Bronchial epithelial cell (primary cell): ENCODE measurements at regions not wholly inside any gene's neighbourhood (a gene's known extent, or its start where the extent isn't known, plus 50 kb on each side); places are given as distances from the start of the nearest gene placed in this dataset.
A peak's percentile ranks its signal among the peaks of the same experiment; 100 is the strongest.

ENCODE experiments used
- DNase-seq: peaks from one replicate; pipeline ENCODE4 v3.0.0-alpha.2; 2010; ENCODE audit warnings: low read depth
- FAIRE-seq: peaks from 2 replicates; lab custom pipeline; 2011; peaks lifted over from hg19 to GRCh38; lab: Jason Lieb, UNC
- H3K27me3 ChIP-seq: 2 replicates; pipeline ENCODE4 v1.5.1; 2011; ENCODE audit warnings: low read length; ENCODE audit not compliant: control insufficient read depth, insufficient read depth
- H3K36me3 ChIP-seq: 2 replicates; pipeline ENCODE4 v1.5.1; 2011; ENCODE audit warnings: low read length; ENCODE audit not compliant: control insufficient read depth, insufficient read depth
- H3K4me3 ChIP-seq: 2 replicates; pipeline ENCODE4 v1.5.1; 2011; ENCODE audit warnings: mild to moderate bottlenecking, low read depth, low read length, control low read depth
- CTCF ChIP-seq: IDR thresholded peaks from 2 replicates; pipeline ENCODE4 v1.5.1; 2011; ENCODE audit warnings: mild to moderate bottlenecking, moderate library complexity, low read length, control low read depth, inconsistent platforms; ENCODE audit not compliant: insufficient read depth, severe bottlenecking

- H3K27me3 ChIP-seq = no peaks in the 10 kb centered on the region
- DNase-seq (no peak), FAIRE-seq (no peak)
- H3K36me3 ChIP-seq = no peaks in the 10 kb centered on the region
- H3K4me3 ChIP-seq = no peak overlapping the region
- TF ChIP-seq CTCF = no peak
Observed at GRCh38 chr2:18376936-18377335, 183.5 kb downstream of the RDH14 start.

- H3K27me3 ChIP-seq = no peaks in the 10 kb centered on the region
- no peak overlapping the region for H3K4me3 ChIP-seq
- H3K36me3 ChIP-seq = no peaks in the 10 kb centered on the region
- DNase-seq = no peak
- no peak for FAIRE-seq
- TF ChIP-seq CTCF = no peak
Observed at GRCh38 chr2:18373664-18374063, 186.8 kb downstream of the RDH14 start.

- Histone ChIP-seq H3K36me3 (no peaks in the 10 kb centered on the region), H3K4me3 (no peak overlapping the region), H3K27me3 (no peaks in the 10 kb centered on the region)
- DNase-seq = peak; percentile 33
- FAIRE-seq = no peak
- TF ChIP-seq CTCF = no peak
Observed at GRCh38 chr2:18373081-18373480, 187.4 kb downstream of the RDH14 start.

GRCh38 chr2:18372641-18373040 lies 187.8 kb downstream of the RDH14 start:
- FAIRE-seq = no peak
- H3K36me3 ChIP-seq = no peaks in the 10 kb centered on the region
- DNase-seq = no peak
- no peaks in the 10 kb centered on the region for H3K27me3 ChIP-seq
- no peak for TF ChIP-seq CTCF
- no peak overlapping the region for H3K4me3 ChIP-seq

GRCh38 chr2:18369760-18370159 lies 190.7 kb downstream of the RDH14 start:
- no peak for FAIRE-seq
- no peaks in the 10 kb centered on the region for H3K27me3 ChIP-seq
- no peaks in the 10 kb centered on the region for H3K36me3 ChIP-seq
- DNase-seq = peak; percentile 63
- TF ChIP-seq CTCF = no peak
- no peak overlapping the region for H3K4me3 ChIP-seq

- no peak for FAIRE-seq
- TF ChIP-seq CTCF = no peak
- Histone ChIP-seq H3K36me3 (no peaks in the 10 kb centered on the region), H3K4me3 (no peak overlapping the region), H3K27me3 (no peaks in the 10 kb centered on the region)
- peak; percentile 26 for DNase-seq
Observed at GRCh38 chr2:18368008-18368407, 192.4 kb downstream of the RDH14 start.
